Inflammatory macrophage (primary cell): ENCODE measurements at regions not wholly inside any gene's neighbourhood (a gene's known extent, or its start where the extent isn't known, plus 50 kb on each side); places are given as distances from the start of the nearest gene placed in this dataset.

ENCODE experiments used
- DNase-seq, 2 donors: peaks; one replicate each; pipeline ENCODE4 v3.0.0-alpha.2; 2020 to 2022

GRCh38 chr9:32698706-32699277 is 63.3 kb upstream of the TAF1L start:
- DNase-seq = no peak

- DNase-seq = no peak
Measured at GRCh38 chr9:32701321-32702022, 66.0 kb upstream of the TAF1L start.

- no peak for DNase-seq
Measured at GRCh38 chr9:32703635-32704034, 68.2 kb upstream of the TAF1L start.

GRCh38 chr9:32704343-32704742 is 68.9 kb upstream of the TAF1L start:
- DNase-seq = peak; percentile 4 to 6

- no peak for DNase-seq
Measured at GRCh38 chr9:32705059-32705458, 69.6 kb upstream of the TAF1L start.

GRCh38 chr9:32706004-32706724 is 70.7 kb upstream of the TAF1L start:
- no peak for DNase-seq

- no peak for DNase-seq
Measured at GRCh38 chr9:32706725-32707100, 71.2 kb upstream of the TAF1L start.

- no peak for DNase-seq
Measured at GRCh38 chr9:32707326-32707725, 71.9 kb upstream of the TAF1L start.

GRCh38 chr9:32708480-32709150 is 73.1 kb upstream of the TAF1L start:
- no peak for DNase-seq

GRCh38 chr9:32709871-32710270 is 73.5 kb upstream of the TMEM215 start:
- DNase-seq = no peak

- DNase-seq = no peak
Measured at GRCh38 chr9:32716425-32716824, 66.9 kb upstream of the TMEM215 start.

GRCh38 chr9:32716955-32717543 is 66.3 kb upstream of the TMEM215 start:
- no peak for DNase-seq

- DNase-seq = no peak
Measured at GRCh38 chr9:32722704-32723103, 60.6 kb upstream of the TMEM215 start.

GRCh38 chr9:32723789-32724325 is 59.5 kb upstream of the TMEM215 start:
- DNase-seq = no peak

GRCh38 chr9:32725066-32725860 is 58.1 kb upstream of the TMEM215 start:
- no peak for DNase-seq

- DNase-seq = peak; percentile 77
Measured at GRCh38 chr9:32728181-32728580, 55.2 kb upstream of the TMEM215 start.
